HG03060 (cell line): ENCODE measurements at regions not wholly inside any gene's neighbourhood (a gene's known extent, or its start where the extent isn't known, plus 50 kb on each side); places are given as distances from the start of the nearest gene placed in this dataset.

Experiments used
- ATAC-seq: cut with Tn5 transposase; IDR thresholded peaks from one replicate; pipeline ENCODE4 v1.9.1; 2021; ENCODE audit warnings: low read depth, moderate number of reproducible peaks; ENCODE audit not compliant: unreplicated experiment

- no peak for ATAC-seq
Measured at GRCh38 chr6:15960740-15961634, 167.9 kb upstream of the MYLIP start.

GRCh38 chr6:15957655-15958169 is 171.2 kb upstream of the MYLIP start:
- no peak for ATAC-seq

GRCh38 chr6:15956205-15957106 is 172.4 kb upstream of the MYLIP start:
- no peak for ATAC-seq

GRCh38 chr6:15955484-15955883 is 173.4 kb upstream of the MYLIP start:
- ATAC-seq: no peak

- ATAC-seq: no peak
Measured at GRCh38 chr6:15953152-15953880, 175.6 kb upstream of the MYLIP start.

GRCh38 chr6:15952231-15953151 is 176.4 kb upstream of the MYLIP start:
- no peak for ATAC-seq

GRCh38 chr6:15950962-15951569 is 177.8 kb upstream of the MYLIP start:
- no peak for ATAC-seq

GRCh38 chr6:15949982-15950381 is 178.9 kb upstream of the MYLIP start:
- no peak for ATAC-seq

- ATAC-seq: no peak
Measured at GRCh38 chr6:15948930-15949900, 179.7 kb upstream of the MYLIP start.

GRCh38 chr6:15947923-15948322 is 181.0 kb upstream of the MYLIP start:
- no peak for ATAC-seq

GRCh38 chr6:15947436-15947835 is 181.4 kb upstream of the MYLIP start:
- ATAC-seq: no peak

- ATAC-seq: no peak
Measured at GRCh38 chr6:15946701-15947385, 182.0 kb upstream of the MYLIP start.

GRCh38 chr6:15945593-15946159 is 183.2 kb upstream of the MYLIP start:
- ATAC-seq: no peak

GRCh38 chr6:15943423-15943822 is 185.5 kb upstream of the MYLIP start:
- no peak for ATAC-seq

- no peak for ATAC-seq
Measured at GRCh38 chr6:15941168-15941567, 187.7 kb upstream of the MYLIP start.

GRCh38 chr6:15938107-15938506 is 190.8 kb upstream of the MYLIP start:
- ATAC-seq: no peak

- ATAC-seq: no peak
Measured at GRCh38 chr6:15937602-15938001, 191.3 kb upstream of the MYLIP start.
